Large intestine (tissue), 3 donors: ENCODE measurements at regions not wholly inside any gene's neighbourhood (a gene's known extent, or its start where the extent isn't known, plus 50 kb on each side); places are given as distances from the start of the nearest gene placed in this dataset.

Source experiments
- DNase-seq, 2 donors: peaks; one replicate each; pipeline versions ENCODE4 v3.0.0 to v3.0.0-alpha.2; 2013
- H3K27ac ChIP-seq: one replicate; pipeline ENCODE4 v1.5.1; 2013; ENCODE audit warnings: low read length
- H3K27me3 ChIP-seq: 2 replicates; pipeline ENCODE4 v1.6.1; 2013; ENCODE audit warnings: low read length; ENCODE audit not compliant: control insufficient read depth, insufficient read depth
- H3K36me3 ChIP-seq: 2 replicates; pipeline ENCODE4 v1.6.1; 2013; ENCODE audit warnings: low read length; ENCODE audit not compliant: control insufficient read depth, insufficient read depth
- H3K4me1 ChIP-seq: one replicate; pipeline ENCODE4 v1.6.1; 2013; ENCODE audit warnings: low read length; ENCODE audit not compliant: control insufficient read depth, insufficient read depth
- H3K4me3 ChIP-seq: one replicate; pipeline ENCODE4 v1.5.1; 2013; ENCODE audit warnings: low read length
- H3K9me3 ChIP-seq: one replicate; pipeline ENCODE4 v1.6.1; 2013; ENCODE audit warnings: mild to moderate bottlenecking, low read depth, low read length, moderate library complexity; ENCODE audit not compliant: control insufficient read depth
- WGBS: methylation state at CpG from one replicate; pipeline ENCODE4 v1.1.5; 2013; ENCODE audit warnings: low lambda C conversion rate; ENCODE audit not compliant: insufficient coverage; 5-methylcytosine and 5-hydroxymethylcytosine counted together

- Histone ChIP-seq H3K4me3 (no peak overlapping the region), H3K27ac (no peak overlapping the region)
- WGBS: 100% methylated on average over 1 of the region's 4 CpGs
Measured at GRCh38 chr4:27210956-27211355, 350.3 kb downstream of the STIM2 start.

GRCh38 chr4:27214010-27214409 is 353.4 kb downstream of the STIM2 start:
- no peak overlapping the region for H3K4me3 ChIP-seq
- no peaks in the 10 kb centered on the region for H3K4me1 ChIP-seq
- H3K9me3 ChIP-seq: no peaks in the 10 kb centered on the region
- no CpG with 5 or more reads among the region's 3 CpGs for WGBS
- DNase-seq: no peak
- H3K27ac ChIP-seq: no peak overlapping the region
- H3K27me3 ChIP-seq: no peaks in the 10 kb centered on the region
- no peaks in the 10 kb centered on the region for H3K36me3 ChIP-seq

More at GRCh38 chr4:27210956-27211355, 350.3 kb downstream of the STIM2 start:
- Histone ChIP-seq H3K36me3 (no peaks in the 10 kb centered on the region), H3K9me3 (no peaks in the 10 kb centered on the region), H3K4me1 (no peaks in the 10 kb centered on the region), H3K27me3 (no peaks in the 10 kb centered on the region)
- DNase-seq: no peak

- Histone ChIP-seq H3K9me3 (no peaks in the 10 kb centered on the region), H3K4me1 (no peaks in the 10 kb centered on the region), H3K4me3 (no peak overlapping the region), H3K27me3 (no peaks in the 10 kb centered on the region), H3K36me3 (no peaks in the 10 kb centered on the region), H3K27ac (no peak overlapping the region)
- WGBS: 25% methylated on average over 2 of the region's 4 CpGs
- DNase-seq: no peak
Measured at GRCh38 chr4:27215220-27215826, 354.7 kb downstream of the STIM2 start.

- 40% methylated on average over 1 of the region's 2 CpGs for WGBS
- no peaks in the 10 kb centered on the region for H3K36me3 ChIP-seq
Measured at GRCh38 chr4:27217261-27217769, 356.7 kb downstream of the STIM2 start.

GRCh38 chr4:27218013-27218412 is 357.4 kb downstream of the STIM2 start:
- Histone ChIP-seq H3K9me3 (no peaks in the 10 kb centered on the region), H3K4me3 (no peak overlapping the region), H3K36me3 (no peaks in the 10 kb centered on the region), H3K4me1 (no peaks in the 10 kb centered on the region), H3K27me3 (no peaks in the 10 kb centered on the region), H3K27ac (no peak overlapping the region)
- no peak for DNase-seq
- no CpG with 5 or more reads among the region's 2 CpGs for WGBS

More at GRCh38 chr4:27217261-27217769, 356.7 kb downstream of the STIM2 start:
- Histone ChIP-seq H3K4me1 (no peaks in the 10 kb centered on the region), H3K9me3 (no peaks in the 10 kb centered on the region), H3K4me3 (no peak overlapping the region), H3K27ac (no peak overlapping the region), H3K27me3 (no peaks in the 10 kb centered on the region)
- DNase-seq: no peak

GRCh38 chr4:27223326-27223725 is 362.7 kb downstream of the STIM2 start:
- Histone ChIP-seq H3K36me3 (no peaks in the 10 kb centered on the region), H3K27me3 (no peaks in the 10 kb centered on the region), H3K27ac (no peak overlapping the region), H3K4me3 (no peak overlapping the region), H3K4me1 (no peaks in the 10 kb centered on the region), H3K9me3 (no peaks in the 10 kb centered on the region)
- no peak for DNase-seq
- no CpG with 5 or more reads among the region's 2 CpGs for WGBS

GRCh38 chr4:27233531-27233930 is 372.9 kb downstream of the STIM2 start:
- 89% methylated on average over 1 of the region's 3 CpGs for WGBS
- H3K27me3 ChIP-seq: no peaks in the 10 kb centered on the region
- no peak for DNase-seq

GRCh38 chr4:27234306-27234899 is 373.8 kb downstream of the STIM2 start:
- Histone ChIP-seq H3K4me3 (no peak overlapping the region), H3K4me1 (no peaks in the 10 kb centered on the region), H3K36me3 (no peaks in the 10 kb centered on the region), H3K27ac (no peak overlapping the region), H3K9me3 (no peaks in the 10 kb centered on the region), H3K27me3 (no peaks in the 10 kb centered on the region)
- DNase-seq: no peak
- WGBS: 93% methylated on average over 3 of the region's 6 CpGs

More at GRCh38 chr4:27233531-27233930, 372.9 kb downstream of the STIM2 start:
- H3K4me1 ChIP-seq: no peaks in the 10 kb centered on the region
- H3K4me3 ChIP-seq: no peak overlapping the region
- no peak overlapping the region for H3K27ac ChIP-seq
- no peaks in the 10 kb centered on the region for H3K36me3 ChIP-seq
- H3K9me3 ChIP-seq: no peaks in the 10 kb centered on the region

- H3K9me3 ChIP-seq: no peaks in the 10 kb centered on the region
- no peaks in the 10 kb centered on the region for H3K4me1 ChIP-seq
- H3K4me3 ChIP-seq: no peak overlapping the region
- no peaks in the 10 kb centered on the region for H3K36me3 ChIP-seq
- no peaks in the 10 kb centered on the region for H3K27me3 ChIP-seq
- H3K27ac ChIP-seq: no peak overlapping the region
- 100% methylated on average over 1 of the region's 4 CpGs for WGBS
- no peak for DNase-seq
Measured at GRCh38 chr4:27239641-27240040, 379.0 kb downstream of the STIM2 start.

- Histone ChIP-seq H3K36me3 (no peaks in the 10 kb centered on the region), H3K9me3 (no peaks in the 10 kb centered on the region), H3K4me1 (no peaks in the 10 kb centered on the region), H3K27me3 (no peaks in the 10 kb centered on the region), H3K27ac (no peak overlapping the region), H3K4me3 (no peak overlapping the region)
- DNase-seq: no peak
Measured at GRCh38 chr4:27242217-27242616, 381.6 kb downstream of the STIM2 start.

- no peak overlapping the region for H3K4me3 ChIP-seq
- H3K36me3 ChIP-seq: no peaks in the 10 kb centered on the region
- no peak for DNase-seq
- H3K9me3 ChIP-seq: no peaks in the 10 kb centered on the region
- no peaks in the 10 kb centered on the region for H3K27me3 ChIP-seq
- no peaks in the 10 kb centered on the region for H3K4me1 ChIP-seq
- no CpG with 5 or more reads among the region's 1 CpG for WGBS
- H3K27ac ChIP-seq: no peak overlapping the region
Measured at GRCh38 chr4:27245216-27245615, 384.6 kb downstream of the STIM2 start.
